HG02759 (cell line): ENCODE measurements at regions not wholly inside any gene's neighbourhood (a gene's known extent, or its start where the extent isn't known, plus 50 kb on each side); places are given as distances from the start of the nearest gene placed in this dataset.

Experiments used
- ATAC-seq: cut with Tn5 transposase; IDR thresholded peaks from one replicate; pipeline ENCODE4 v1.9.1; 2021; ENCODE audit warnings: mild to moderate bottlenecking, moderate library complexity; ENCODE audit not compliant: unreplicated experiment

DNA sequence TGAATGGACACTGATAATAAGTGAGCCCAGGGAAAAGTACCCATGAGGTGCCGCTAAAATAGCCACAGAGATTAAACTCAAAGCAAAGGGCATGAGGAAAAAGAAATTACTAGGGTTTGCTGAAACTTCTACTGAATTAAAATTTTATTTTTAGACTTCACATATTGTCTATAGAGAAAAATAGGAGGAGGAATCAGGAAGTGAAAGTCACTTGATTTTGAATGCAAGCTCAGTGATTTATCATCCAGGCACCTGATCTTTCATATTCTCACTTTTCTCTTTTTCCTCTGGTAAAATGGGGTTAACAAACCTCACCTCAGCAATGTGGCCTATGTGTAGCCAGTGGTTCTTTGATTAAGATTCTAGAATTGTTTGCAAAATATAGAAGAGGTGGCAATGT lies 479.8 kb downstream of the BCL11B start:
- no peak for ATAC-seq

GRCh38 chr14:98798099-98798498 lies 473.9 kb downstream of the BCL11B start:
- ATAC-seq = no peak

DNA sequence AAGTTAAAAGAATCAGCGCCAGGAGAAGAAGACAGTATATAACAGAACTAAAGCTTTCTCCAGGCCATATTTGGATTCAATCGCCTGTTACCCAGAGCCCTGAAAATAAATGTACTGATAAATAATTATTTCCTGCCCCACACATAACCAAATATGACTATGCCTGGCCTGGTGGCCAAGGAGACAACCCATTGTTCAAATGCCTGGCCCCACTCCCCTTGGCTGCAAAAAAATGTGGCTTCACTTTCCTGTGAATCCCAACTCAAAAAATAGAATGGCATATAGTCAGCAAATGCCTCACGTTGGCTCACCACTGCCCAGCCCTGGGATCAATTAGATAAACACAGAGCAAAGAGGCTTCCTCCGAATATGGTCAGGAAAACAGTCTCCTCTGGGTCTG lies 472.1 kb downstream of the BCL11B start:
- ATAC-seq = no peak

DNA sequence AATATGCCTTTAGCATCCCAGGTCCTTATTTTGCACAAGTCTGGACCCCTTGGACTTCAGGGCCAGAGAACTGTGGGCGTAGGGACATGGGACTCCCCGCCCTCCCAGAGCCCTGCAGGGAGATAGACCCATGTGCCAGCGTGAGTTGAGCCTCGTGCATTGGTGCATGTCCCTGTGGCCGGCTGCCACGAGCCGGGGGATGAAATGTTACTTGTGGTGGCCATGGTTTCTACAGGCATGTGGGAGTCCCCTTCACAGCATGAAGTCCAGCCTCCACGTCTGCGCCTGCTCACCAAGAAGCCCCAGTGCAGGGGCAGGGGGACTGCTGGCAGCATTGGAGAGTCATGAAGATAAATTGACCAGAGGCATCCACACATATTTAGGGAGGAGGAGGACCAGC lies 470.0 kb downstream of the BCL11B start:
- no peak for ATAC-seq

DNA sequence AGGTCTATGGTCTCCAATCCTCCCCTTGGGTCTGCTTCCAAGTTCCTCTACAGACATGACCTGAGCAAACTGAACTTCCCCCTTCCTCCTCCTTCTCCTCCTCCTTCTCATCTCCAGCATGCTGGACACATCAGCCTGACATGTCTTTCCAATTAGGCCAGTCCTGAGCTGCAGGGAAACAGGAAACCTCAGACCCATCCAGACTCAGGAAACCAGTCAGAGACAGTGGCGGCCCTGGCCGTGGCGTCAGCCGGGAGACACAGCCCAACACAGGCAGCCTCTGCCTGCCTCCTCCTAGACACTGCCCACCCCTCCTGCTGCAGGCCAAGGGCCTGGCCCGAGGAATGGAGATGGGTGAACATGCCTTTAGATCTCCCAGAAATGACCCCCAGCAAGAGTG lies 468.8 kb downstream of the BCL11B start:
- ATAC-seq = no peak

GRCh38 chr14:98808494-98809407 lies 463.2 kb downstream of the BCL11B start:
- ATAC-seq = no peak

GRCh38 chr14:98816195-98816594 lies 455.8 kb downstream of the BCL11B start:
- ATAC-seq = no peak

DNA sequence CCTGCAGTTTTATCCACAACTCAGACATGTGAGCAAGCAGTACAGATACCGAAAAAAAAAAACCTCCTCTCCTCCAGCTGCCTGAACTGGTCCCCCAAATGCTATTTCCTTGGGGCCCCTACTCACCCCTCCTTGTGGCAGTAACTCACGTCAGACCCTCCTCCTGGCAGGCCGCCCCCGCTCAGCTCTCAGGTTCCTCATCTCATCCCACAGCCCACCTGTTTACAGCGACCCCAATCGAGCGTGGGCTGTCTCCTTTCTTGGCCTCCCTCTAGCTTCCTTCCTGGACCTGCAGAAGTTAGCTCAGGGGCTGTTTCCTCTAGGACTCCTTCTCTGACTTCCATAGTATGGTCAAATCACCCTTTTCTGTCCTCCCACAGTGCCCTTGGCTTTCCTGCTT lies 455.3 kb downstream of the BCL11B start:
- no peak for ATAC-seq

DNA sequence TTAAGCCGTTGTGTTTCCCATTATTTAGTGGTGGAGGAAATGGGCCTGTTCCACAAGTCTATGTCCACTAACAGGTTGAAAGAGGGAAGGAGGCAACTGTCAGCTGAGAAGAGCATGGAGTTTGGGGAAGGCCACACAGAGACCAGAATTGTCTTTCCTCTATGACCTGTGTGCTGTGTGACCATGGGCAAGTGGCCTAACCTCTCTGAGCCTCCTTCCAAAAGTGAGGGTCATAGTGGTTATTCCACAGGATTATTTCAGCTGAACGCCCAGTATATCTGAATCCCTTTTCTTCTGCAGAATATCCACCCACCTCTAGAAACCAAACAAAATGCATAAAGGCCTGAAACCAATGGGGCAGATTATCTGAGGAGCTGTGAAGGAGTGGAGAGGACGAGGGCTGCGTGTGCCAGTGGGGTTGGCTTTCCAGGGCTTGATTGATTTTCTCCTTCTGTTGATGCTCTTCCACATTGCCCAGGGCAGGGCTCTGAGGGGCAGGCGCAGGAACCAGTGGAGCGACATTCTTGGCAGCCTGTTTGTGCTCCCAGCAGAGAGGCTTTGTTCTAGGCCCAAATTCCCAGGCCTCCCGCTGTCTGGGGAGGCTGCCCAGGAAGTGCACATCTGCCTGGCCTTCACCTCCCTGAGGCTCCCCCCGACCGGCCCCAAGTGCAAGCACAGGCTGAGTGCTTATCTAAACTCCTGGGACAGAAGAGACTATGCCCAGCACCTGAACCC lies 452.7 kb downstream of the BCL11B start:
- no peak for ATAC-seq

GRCh38 chr14:98819867-98820206 lies 452.2 kb downstream of the BCL11B start:
- no peak for ATAC-seq

- ATAC-seq = no peak
Measured at GRCh38 chr14:98822917-98823316, 449.1 kb downstream of the BCL11B start.

DNA sequence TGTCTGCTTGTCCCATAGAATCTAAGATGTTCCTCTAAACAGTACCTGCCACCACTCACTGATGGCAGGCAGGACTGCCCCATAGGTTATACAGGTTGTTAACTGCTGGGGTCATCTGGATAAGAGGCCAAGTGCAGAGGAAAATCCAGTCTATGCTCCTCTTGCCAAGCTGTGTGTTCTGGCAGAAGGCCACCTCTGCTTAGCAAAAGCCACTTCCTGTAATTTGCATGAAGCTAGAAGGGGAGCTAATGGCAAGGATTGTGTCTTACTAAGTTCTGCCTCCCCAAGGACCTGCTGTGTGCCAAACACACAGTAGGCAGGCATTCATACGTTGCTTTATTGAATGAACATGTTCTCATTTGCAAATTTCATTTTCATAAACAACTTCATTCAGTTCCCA lies 445.4 kb downstream of the BCL11B start:
- ATAC-seq = no peak

GRCh38 chr14:98834119-98834518 lies 437.9 kb downstream of the BCL11B start:
- no peak for ATAC-seq

GRCh38 chr14:98835051-98835824 lies 436.8 kb downstream of the BCL11B start:
- no peak for ATAC-seq

DNA sequence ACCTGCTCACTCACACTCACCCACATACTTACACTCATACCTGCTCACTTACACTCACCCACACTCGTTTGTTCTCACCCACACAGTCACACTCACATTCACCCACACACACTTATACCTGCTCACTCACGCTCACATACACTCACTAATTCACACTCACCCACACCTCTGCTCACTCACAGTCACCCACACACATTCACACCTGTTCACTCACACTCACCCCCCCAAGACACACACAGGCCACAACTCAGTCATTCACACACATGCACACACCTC lies 436.2 kb downstream of the BCL11B start:
- ATAC-seq = no peak

- ATAC-seq = no peak
Measured at GRCh38 chr14:98840091-98840490, 431.9 kb downstream of the BCL11B start.

- no peak for ATAC-seq
Measured at GRCh38 chr14:98840511-98840910, 431.5 kb downstream of the BCL11B start.

- no peak for ATAC-seq
Measured at GRCh38 chr14:98844456-98844855, 427.5 kb downstream of the BCL11B start.

DNA sequence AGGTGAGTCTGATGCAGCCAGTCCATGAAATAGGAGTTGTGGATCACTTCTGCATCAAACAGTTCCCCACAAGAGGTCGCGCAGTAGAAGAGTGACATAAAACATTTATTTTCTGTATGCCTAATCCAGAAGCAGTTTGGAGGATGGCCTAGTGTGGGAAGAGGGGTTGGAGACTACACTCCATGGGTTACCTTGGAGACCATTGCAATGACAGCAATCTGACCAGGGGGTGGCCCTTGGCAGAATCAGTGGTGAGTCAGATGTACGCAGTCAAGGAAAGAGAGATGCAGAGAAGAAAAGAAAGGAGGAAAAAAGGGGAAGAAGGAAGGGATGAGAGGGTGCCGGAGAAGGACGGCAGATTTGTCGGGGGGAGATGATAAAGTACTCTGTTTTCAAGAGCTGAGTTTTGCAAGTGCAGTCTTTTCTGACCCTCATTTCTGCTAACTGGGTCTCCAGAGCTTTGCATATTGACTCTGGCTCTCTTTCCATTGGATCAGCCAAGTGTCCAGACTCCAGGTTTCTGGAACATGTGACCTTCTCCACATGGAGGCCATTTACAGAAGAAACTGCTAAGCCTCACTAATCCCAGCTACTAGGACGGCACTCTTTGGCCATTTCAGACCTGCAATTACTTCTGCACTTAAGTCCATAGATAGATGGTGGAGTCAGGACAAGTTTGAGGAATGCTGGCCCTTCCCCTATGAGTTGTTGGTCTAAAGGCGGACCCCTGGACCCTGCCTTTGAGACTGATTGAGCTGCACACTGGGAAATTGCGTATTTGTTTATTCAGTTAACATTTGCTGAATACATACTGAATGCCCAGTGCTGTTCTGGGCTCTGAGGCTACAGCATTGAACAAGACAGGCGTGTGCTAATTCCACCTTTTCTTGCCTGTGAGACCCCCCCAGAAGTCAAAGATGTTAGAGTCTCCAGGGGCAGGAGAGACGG lies 424.2 kb downstream of the BCL11B start:
- ATAC-seq = no peak

DNA sequence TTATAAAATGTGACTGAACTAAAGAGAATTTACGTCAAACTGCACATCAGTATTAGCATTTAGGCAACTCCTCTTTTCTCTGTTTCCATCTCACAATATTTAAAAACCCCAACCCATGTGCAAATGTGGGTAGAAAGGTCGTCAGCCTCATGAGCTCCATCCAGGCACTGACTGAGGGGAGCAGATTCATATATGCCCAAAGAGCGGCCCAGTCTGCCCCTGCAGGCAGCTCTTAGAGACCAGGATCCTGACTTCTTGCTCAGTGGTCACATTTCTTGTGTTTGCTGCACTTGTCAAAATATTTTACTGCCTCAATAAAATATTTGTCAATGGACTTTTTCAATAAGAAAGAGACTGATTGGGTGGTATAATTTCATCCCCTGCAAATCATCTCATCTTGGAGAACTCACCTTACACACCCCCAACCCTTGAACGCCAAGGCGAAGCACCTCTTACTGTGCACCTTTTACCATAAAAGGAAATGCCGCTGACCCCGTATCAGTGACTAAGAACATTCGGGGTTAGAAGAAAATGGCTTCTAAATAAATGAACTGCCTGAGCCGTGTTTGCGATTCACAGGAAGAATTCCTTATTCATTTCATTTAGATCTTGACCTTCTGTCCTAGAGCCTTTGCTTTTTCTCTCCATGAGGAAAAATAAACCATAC lies 418.8 kb downstream of the BCL11B start:
- ATAC-seq = no peak
